OCI-LY3 (cell line): ENCODE measurements at regions not wholly inside any gene's neighbourhood (a gene's known extent, or its start where the extent isn't known, plus 50 kb on each side); places are given as distances from the start of the nearest gene placed in this dataset.

Experiments used
- CTCF ChIP-seq: fragments of 200-600, 300-600 bp; sonication (generic); IDR thresholded peaks from 2 replicates; pipeline ENCODE4 v1.5.1; 2014; ENCODE audit warnings: antibody characterized with exemption, low read length, low read depth
- EZH2phosphoT487 ChIP-seq: fragments of 200-600 bp; shearing (Covaris generic); IDR thresholded peaks from 2 replicates; pipeline ENCODE4 v1.6.1; 2018; ENCODE audit warnings: antibody characterized with exemption, mixed run types, low read depth

GRCh38 chr5:164301136-164301535 is 795.7 kb downstream of the MAT2B start:
- TF ChIP-seq CTCF (no peak), EZH2phosphoT487 (no peak)
